RKO (cell line): ENCODE measurements at regions not wholly inside any gene's neighbourhood (a gene's known extent, or its start where the extent isn't known, plus 50 kb on each side); places are given as distances from the start of the nearest gene placed in this dataset.

Experiments
- DNase-seq: peaks from one replicate; pipeline ENCODE4 v3.0.0-alpha.2; 2016; ENCODE audit warnings: low spot score

DNA sequence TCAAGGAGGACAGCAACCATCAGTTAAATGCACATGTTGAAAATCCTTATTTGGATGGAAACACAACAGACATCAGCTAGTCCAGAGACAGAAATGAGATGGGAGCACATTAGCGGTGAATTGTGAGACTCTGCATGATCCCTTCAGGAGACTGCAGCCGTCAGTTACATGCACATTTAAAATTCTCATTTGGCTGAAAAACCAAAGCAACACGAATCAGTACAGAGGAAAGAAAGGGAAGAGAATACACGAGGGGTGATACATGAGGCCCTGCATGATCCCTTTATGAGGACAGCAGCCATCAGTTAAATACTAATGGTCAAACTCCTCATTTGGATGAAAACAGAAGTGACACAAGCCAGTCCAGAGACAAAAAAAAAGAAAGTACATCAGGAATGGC, 123.4 kb downstream of the PTPRS start:
- no peak for DNase-seq

DNA sequence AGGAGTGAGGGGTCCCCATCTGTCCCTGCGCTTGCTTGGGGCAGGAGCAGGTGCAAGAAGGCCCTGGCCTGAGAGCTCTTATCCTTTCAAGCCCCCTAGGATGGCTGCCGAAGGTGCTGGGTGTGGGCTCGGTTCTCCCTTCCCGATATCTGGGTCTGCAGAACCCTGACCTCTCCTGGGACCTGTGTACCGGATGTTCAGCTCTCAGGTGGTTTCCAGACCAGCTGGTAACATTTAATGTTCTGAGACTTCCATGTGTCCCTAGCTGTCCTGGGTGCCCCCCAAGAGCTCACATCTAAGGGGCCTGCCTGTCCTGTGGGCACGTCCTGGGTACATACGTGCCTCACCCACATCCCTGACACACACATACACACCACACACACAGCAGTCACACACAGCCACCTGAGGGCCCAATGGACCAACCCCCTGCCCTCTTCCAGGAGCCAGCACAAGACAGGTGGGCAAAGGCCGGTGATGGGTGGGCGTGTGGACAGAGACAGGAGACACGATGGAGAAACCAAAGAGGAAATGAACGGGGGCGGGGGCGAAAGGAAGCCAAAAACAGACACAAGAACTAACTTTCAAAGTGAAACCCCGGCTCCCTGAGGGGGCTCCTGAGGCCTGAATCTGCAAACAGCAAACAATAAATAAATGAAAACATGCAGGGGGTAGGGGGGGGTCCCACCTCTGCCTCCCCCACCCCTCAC, 124.3 kb downstream of the PTPRS start:
- no peak for DNase-seq

DNA sequence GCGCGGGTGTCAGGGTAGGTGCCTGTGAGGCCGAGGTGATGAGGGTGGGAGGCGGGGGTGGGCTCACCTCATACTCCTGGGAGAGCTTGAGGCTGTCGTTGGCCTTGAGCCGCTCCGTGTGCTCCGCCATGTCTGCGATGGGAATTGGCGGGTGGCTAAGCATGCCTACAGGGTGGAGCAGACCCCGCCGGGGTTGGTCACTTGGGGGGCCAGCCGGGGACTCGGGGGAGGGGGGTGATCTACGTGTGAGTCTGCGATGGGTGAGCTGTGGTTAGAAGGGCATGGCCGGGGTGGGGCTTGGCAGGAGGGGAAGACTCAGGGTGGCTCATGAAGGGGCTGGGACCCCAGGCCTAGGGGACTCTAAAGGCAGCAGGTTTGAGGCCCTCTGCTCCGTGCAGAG, 125.2 kb downstream of the PTPRS start:
- DNase-seq = no peak

DNA sequence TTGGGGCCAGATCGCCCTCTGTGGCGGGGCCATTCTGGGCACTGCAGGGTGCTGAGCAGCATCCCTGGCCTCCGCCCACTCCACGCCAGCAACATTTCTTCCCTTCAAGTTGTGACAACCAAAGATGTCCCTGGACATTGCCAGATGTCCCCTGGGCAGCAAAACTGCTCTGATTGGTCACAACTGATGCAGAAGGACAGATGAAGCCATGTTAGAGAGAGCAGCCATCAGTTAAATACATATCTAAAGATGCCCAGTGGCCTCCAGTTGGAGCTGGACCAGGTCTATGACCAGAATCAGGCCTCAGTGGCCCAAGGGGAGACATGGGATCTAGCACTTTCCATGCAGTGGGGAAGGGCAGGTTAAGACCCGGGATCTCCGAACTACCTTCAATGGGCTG, 125.7 kb downstream of the PTPRS start:
- DNase-seq = no peak

DNA sequence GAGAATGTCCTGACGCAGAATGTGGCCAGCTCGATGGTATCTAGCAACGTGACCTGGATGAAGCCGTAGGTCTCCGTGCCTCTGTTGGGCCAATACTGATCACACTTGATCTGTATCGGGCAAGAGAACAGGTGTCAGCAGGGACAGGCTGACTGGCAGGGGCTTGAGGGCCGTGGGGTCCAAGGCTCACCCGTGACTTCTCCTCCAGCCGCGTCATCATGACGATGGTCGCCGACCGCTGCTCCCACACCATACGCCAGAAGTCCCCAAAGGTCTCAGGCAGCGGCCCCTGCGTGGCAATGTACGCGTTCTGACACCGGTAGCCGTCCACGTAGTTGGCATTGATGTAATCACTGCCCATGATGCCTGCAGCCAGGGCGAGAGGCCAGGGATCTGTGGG, 126.2 kb downstream of the PTPRS start:
- no peak for DNase-seq

DNA sequence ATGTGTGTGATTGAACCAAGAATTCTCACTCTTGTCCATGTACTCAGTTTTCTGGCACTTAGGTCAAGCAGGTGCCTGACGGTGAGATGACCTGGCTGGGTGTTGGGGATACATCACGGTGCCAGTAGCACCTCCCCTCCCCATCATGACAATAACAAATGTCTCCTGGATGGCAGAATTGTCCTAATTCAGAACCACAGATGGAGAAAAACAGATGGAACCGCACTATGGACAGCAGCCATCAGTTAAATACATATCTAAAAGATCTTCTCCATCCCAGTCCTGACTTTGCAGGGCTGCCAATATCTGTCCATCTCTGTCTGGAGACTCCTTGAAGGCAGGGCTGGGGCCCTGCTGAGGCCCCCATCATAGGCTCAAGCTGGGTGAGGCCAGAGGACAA, 126.9 kb downstream of the PTPRS start:
- DNase-seq = no peak

DNA sequence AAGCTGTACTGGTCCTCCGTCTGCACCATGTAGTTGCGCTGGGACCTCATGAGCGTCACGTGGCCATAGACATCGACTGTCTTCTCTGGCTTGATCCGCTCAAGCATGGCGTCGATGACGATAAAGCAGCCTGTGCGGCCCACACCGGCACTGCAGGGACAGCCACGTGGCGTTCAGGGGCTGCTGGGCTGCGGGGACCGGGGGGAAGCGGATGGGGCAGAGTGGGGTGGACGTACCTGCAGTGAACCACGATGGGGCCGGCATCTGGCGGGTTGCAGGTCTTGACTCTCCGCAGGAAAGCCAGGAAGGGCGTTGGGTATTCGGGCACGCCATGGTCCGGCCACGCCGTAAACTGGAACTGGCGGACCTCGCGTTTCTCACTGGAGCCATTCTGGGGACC, 128.5 kb downstream of the PTPRS start:
- no peak for DNase-seq

DNA sequence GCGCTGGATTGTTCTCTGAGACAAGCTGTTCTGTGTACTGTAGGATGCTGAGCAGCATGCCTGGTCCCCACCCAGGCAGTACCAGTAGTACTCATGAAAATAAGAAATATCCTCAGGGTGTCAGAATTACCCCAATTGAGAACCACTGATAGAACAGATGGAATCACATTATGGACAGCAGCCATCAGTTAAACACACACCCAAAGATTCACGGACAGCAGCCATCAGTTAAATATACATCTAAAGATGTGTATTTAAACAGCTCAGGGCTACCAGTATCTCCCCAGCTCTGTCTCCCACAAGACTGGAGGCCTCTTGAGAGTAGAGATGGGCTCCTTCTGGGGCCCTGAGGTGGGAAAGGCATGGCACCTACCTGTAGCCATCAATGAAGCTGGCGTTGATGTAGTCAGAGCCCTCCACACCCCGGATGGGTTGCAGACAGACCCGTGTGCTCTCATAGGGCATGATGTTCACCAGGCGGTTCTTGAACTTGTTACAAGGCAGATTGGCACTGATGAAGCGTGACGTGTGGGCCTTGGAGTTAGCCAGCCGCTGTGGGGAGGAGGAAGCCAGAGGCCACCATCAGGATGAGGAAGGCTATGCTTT, 129.3 kb downstream of the PTPRS start:
- no peak for DNase-seq

DNA sequence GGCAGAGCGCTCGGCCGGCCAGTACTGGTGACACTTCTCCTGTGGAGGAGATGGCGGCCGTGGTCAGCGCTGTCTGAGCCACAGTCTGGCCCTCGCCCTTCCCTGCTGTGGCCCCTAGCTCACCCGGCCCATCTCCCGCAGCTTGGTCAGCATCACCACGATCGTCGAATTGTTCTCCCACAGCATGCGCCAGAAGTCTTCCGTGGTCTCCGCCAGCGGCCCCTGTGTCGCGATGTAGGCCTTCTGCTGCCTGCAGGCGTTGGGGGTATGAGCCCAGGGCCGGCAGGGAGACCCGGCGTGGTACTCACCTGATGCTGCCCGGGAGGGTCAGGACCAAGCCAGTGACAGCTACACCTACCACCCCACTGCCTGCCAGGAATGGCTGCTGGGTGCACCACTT, 130.1 kb downstream of the PTPRS start:
- DNase-seq = no peak

DNA sequence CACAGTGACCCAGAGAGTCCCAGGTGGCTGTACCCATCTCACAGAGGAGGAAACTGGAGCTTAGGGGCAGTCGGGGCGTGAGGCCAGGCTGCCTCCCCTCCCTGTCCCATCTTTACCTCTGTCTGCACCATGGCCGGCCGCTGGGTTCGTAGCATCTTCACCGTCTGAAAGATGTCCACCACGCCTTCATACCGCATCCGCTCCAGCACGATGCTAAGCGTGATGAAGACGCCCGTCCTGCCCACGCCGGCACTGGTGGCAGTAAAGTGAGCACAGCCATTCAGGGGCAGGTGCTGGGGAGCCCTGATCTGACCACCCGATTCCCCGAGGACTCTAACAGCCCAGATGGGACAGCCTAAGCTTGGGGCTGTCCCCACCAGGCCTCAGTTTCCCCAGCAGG, 132.8 kb downstream of the PTPRS start:
- DNase-seq = no peak

DNA sequence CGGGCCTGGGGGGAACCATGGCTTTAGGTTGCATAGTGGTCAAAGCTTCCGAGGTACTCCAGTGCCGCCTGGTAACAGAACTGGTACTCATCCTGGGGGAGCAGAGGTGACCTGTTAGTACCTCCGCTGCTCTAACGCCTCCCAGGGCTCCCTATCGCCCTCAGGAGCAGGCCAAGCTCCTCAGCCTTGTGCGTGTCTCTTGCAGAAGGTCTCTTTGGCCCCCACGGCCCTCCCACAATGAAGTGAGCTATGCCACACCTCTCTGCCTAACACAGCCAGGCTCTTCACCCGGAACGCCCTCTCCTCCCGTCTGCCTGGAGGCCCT, 133.9 kb downstream of the PTPRS start:
- no peak for DNase-seq

DNA sequence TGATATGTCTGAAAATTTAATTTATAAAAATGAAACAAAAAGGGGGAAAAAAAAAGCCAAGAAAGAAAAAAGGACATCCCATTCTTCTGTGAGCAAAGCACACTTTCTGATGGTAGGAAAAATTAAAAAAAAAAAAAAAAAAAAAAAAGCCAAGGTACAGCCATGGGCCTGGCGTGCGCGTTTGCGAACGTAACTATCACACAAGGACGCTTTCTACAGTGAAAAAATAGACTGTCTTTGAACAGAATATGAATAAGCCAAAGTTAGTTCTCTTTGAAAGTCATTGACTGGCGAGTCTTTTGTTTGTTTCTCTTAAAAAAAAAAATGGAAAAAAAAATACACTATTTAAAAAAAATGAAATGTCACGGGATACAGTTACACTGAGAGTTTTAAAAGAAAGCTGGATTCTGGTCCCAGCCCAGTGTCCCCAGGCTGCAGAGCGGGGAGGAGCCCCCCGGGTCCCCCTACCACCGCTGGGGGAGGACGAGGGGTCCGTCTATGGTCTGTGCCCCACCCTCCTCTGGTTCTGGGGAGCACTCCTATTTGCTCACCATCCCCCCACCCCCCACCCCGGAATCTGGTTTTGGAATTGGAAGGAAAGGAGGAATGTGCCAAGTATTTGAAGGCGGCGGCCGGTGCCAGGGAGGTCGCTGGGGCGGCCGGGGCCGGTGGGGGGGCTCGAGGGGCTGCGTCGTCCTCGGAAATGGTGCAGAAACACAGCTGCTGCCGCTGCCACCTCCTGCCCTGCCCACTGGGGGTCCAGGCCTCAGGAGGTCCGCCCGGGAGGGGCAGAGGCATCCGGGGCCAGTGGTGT, 134.5 kb downstream of the PTPRS start:
- no peak for DNase-seq

DNA sequence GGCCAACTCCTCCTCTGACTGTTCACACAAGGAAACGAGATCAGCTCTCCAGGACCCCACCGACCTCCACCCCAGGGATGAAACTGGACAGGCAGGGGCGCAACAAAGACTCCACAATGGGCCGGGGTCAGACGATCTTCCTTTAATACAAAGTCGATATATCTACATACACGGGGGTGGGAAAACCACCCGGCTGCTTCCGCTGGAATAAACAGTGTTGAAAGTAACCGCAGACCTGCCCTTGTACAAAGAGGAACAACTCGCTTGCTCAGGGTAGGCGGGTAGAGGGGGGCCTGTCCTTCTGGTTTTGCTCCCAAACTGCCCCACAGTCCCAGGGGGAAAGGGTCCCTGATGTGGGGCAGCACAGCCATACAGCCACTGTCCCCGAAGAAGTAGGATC, 135.2 kb downstream of the PTPRS start:
- no peak for DNase-seq

DNA sequence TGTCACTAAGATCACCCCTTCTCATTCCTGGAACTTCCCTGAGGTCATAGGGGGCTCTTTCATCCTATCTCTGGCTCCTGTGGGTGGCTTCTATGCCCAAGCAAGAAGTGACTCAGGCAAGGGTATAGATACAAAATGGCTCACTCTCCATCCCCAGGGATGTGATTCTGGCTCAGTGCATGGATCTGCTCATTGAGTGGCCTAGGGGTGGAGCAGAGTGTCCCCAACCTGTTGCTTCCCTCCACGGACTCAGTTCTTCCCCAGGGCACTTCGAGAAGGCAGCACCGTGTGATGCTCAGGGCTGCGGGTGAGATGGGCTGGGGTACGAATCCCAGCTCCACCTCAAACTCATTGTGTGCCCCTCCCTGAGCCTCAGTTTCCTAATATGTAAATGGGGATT, 136.4 kb downstream of the PTPRS start:
- no peak for DNase-seq
